H1 (cell line): ENCODE measurements at regions not wholly inside any gene's neighbourhood (a gene's known extent, or its start where the extent isn't known, plus 50 kb on each side); places are given as distances from the start of the nearest gene placed in this dataset.

Source experiments
- CTCF ChIA-PET: fragments of 300-600 bp; sonication (Branson Sonifier 250); formaldehyde crosslinking; loops from one replicate; lab custom pipeline; 2021; ENCODE audit not compliant: partially characterized antibody; lab: Charles Lee
- POLR2A ChIA-PET: fragments of 300-600 bp; sonication (Branson Sonifier 250); formaldehyde crosslinking; loops from one replicate; lab custom pipeline; 2021; ENCODE audit warnings: inconsistent platforms; ENCODE audit not compliant: partially characterized antibody; lab: Charles Lee
- DNase-seq, 2 experiments: peaks; one replicate each; pipeline versions ENCODE4 v3.0.0 to v3.0.0-alpha.2; 2010 to 2022; ENCODE audit warnings: low spot score in 2 of 2, low read depth in 1 of 2, mixed read lengths in 1 of 2
- FAIRE-seq: peaks from 2 replicates; lab custom pipeline; 2011; peaks lifted over from hg19 to GRCh38; lab: Jason Lieb, UNC
- H2AFZ ChIP-seq: 2 replicates; pipeline ENCODE4 v1.8.1; 2012; ENCODE audit warnings: low read length, inconsistent platforms
- H2AK5ac ChIP-seq: 2 replicates; pipeline ENCODE4 v1.6.1; 2013; ENCODE audit warnings: low read depth, low read length
- H2BK120ac ChIP-seq: replicated peaks from 2 replicates; pipeline ENCODE3; 2013; ENCODE audit warnings: low read depth, low read length, inconsistent platforms
- H2BK12ac ChIP-seq: 2 replicates; pipeline ENCODE4 v1.6.1; 2013; ENCODE audit warnings: low read depth, low read length
- H2BK15ac ChIP-seq: 2 replicates; pipeline ENCODE4 v1.6.1; 2013; ENCODE audit warnings: low read length
- H2BK20ac ChIP-seq: 2 replicates; pipeline ENCODE4 v1.6.1; 2013; ENCODE audit warnings: low read length
- H2BK5ac ChIP-seq: 2 replicates; pipeline ENCODE4 v1.6.1; 2013; ENCODE audit warnings: low read depth, low read length
- H3K14ac ChIP-seq: 2 replicates; pipeline ENCODE4 v1.6.1; 2013; ENCODE audit warnings: inconsistent platforms; ENCODE audit not compliant: insufficient read length
- H3K18ac ChIP-seq: 2 replicates; pipeline ENCODE4 v1.6.1; 2013; ENCODE audit warnings: low read length; ENCODE audit errors: extremely low read depth
- H3K23ac ChIP-seq: 2 replicates; pipeline ENCODE4 v1.6.1; 2013; ENCODE audit warnings: inconsistent platforms; ENCODE audit not compliant: insufficient read length
- H3K23me2 ChIP-seq: 2 replicates; pipeline ENCODE4 v1.6.1; 2013; ENCODE audit warnings: low read depth, low read length
- H3K27ac ChIP-seq: 2 replicates; pipeline ENCODE4 v1.6.1; 2011; ENCODE audit warnings: low read depth, low read length, inconsistent platforms
- H3K27me3 ChIP-seq, 4 experiments: replicated peaks in 1 of 4; 1 replicate in 1 of 4; 2 replicates in 3 of 4; pipeline versions ENCODE4 v1.6.1 to v1.8.1; 2011 to 2013; ENCODE audit warnings: low read length in 3 of 4, mild to moderate bottlenecking in 3 of 4, inconsistent platforms in 2 of 4, mixed read lengths in 2 of 4, moderate library complexity in 1 of 4; ENCODE audit not compliant: control insufficient read depth in 3 of 4, insufficient read depth in 3 of 4; ENCODE audit errors: extremely low read depth in 1 of 4
- H3K36me3 ChIP-seq, 4 experiments: 2 replicates each; pipeline versions ENCODE4 v1.6.1 to v1.8.1; 2011 to 2013; ENCODE audit warnings: mild to moderate bottlenecking in 4 of 4, low read length in 3 of 4, moderate library complexity in 2 of 4, control low read depth in 1 of 4, inconsistent platforms in 1 of 4; ENCODE audit not compliant: insufficient read depth in 4 of 4, control insufficient read depth in 2 of 4
- H3K4ac ChIP-seq: replicated peaks from 2 replicates; pipeline ENCODE3; 2013; ENCODE audit warnings: low read length, low read depth, mixed read lengths, inconsistent platforms; ENCODE audit not compliant: insufficient read length
- H3K4me1 ChIP-seq, 4 experiments: replicated peaks in 1 of 4; 1 replicate in 1 of 4; 2 replicates in 3 of 4; pipeline versions ENCODE4 v1.6.1 to v1.8.1; 2011 to 2013; ENCODE audit warnings: low read length in 3 of 4, inconsistent platforms in 2 of 4, mixed read lengths in 1 of 4; ENCODE audit not compliant: insufficient read depth in 4 of 4, control insufficient read depth in 3 of 4
- H3K4me2 ChIP-seq, 2 experiments: 2 replicates each; pipeline versions ENCODE4 v1.6.1 to v1.8.1; 2011 to 2013; ENCODE audit warnings: low read depth in 2 of 2, low read length in 2 of 2, control low read depth in 1 of 2, inconsistent platforms in 1 of 2, mild to moderate bottlenecking in 1 of 2; ENCODE audit not compliant: insufficient read depth in 1 of 2
- H3K4me3 ChIP-seq, 4 experiments: fragments of 200-600, 300-600 bp in 1 of 4; sonication (generic), shearing (Covaris generic), sonication (Bioruptor Twin) in 1 of 4; 2 replicates each; pipeline versions ENCODE4 v1.5.1 to v1.8.1; 2011 to 2016; ENCODE audit warnings: low read length in 4 of 4, low read depth in 3 of 4, control low read depth in 2 of 4, inconsistent platforms in 2 of 4, mild to moderate bottlenecking in 2 of 4, mixed read lengths in 1 of 4, moderate library complexity in 1 of 4; ENCODE audit not compliant: insufficient read depth in 2 of 4; ENCODE audit errors: extremely low read depth in 1 of 4
- H3K56ac ChIP-seq: replicated peaks from 2 replicates; pipeline ENCODE3; 2013; ENCODE audit warnings: low read depth, mild to moderate bottlenecking, mixed read lengths, low read length, inconsistent platforms; ENCODE audit not compliant: insufficient read length
- H3K79me1 ChIP-seq: 2 replicates; pipeline ENCODE4 v1.6.1; 2013; ENCODE audit warnings: low read depth, low read length, control low read depth
- H3K79me2 ChIP-seq, 2 experiments: 2 replicates each; pipeline versions ENCODE4 v1.6.1 to v1.8.1; 2012 to 2013; ENCODE audit warnings: low read length in 2 of 2, mild to moderate bottlenecking in 2 of 2, inconsistent platforms in 1 of 2; ENCODE audit not compliant: insufficient read depth in 2 of 2, control insufficient read depth in 1 of 2
- H3K9ac ChIP-seq, 4 experiments: replicated peaks in 1 of 4; 1 replicate in 1 of 4; 2 replicates in 3 of 4; pipeline versions ENCODE4 v1.6.1 to v1.8.1; 2011 to 2013; ENCODE audit warnings: low read depth in 3 of 4, low read length in 3 of 4, control low read depth in 2 of 4, mild to moderate bottlenecking in 2 of 4, moderate library complexity in 2 of 4, inconsistent platforms in 1 of 4; ENCODE audit errors: extremely low read depth in 1 of 4
- H3K9me3 ChIP-seq, 2 experiments: 2 replicates each; pipeline versions ENCODE4 v1.6.1 to v1.8.1; 2012 to 2013; ENCODE audit warnings: mild to moderate bottlenecking in 2 of 2, moderate library complexity in 2 of 2, control low read depth in 1 of 2, inconsistent platforms in 1 of 2, low read depth in 1 of 2, low read length in 1 of 2, mixed read lengths in 1 of 2; ENCODE audit not compliant: insufficient read depth in 2 of 2
- H4K20me1 ChIP-seq, 2 experiments: replicated peaks in 1 of 2; 2 replicates each; pipeline versions ENCODE3 to v1.8.1; 2011 to 2013; ENCODE audit warnings: inconsistent platforms in 2 of 2, low read length in 2 of 2, mild to moderate bottlenecking in 1 of 2; ENCODE audit not compliant: insufficient read depth in 2 of 2, control insufficient read depth in 1 of 2
- H4K5ac ChIP-seq: 2 replicates; pipeline ENCODE4 v1.6.1; 2013; ENCODE audit warnings: low read length, low read depth, mixed read lengths, inconsistent platforms; ENCODE audit not compliant: insufficient read length
- H4K8ac ChIP-seq: 2 replicates; pipeline ENCODE4 v1.8.0; 2013; ENCODE audit warnings: mild to moderate bottlenecking, moderate library complexity, low read length, inconsistent platforms; ENCODE audit not compliant: insufficient read depth; ENCODE audit errors: extremely low read depth
- H4K91ac ChIP-seq: replicated peaks from 2 replicates; pipeline ENCODE3; 2013; ENCODE audit warnings: low read length, mixed read lengths, inconsistent platforms; ENCODE audit not compliant: insufficient read length
- ATF3 ChIP-seq: IDR thresholded peaks from 2 replicates; pipeline ENCODE4 v1.6.1; 2011; ENCODE audit warnings: low read depth, mild to moderate bottlenecking, low read length; ENCODE audit not compliant: insufficient read depth
- CBX5 ChIP-seq: fragments of 300-800, 300-1000 bp; sonication (generic); IDR thresholded peaks from 2 replicates; pipeline ENCODE4 v1.7.1; 2016; ENCODE audit warnings: antibody characterized with exemption, low read length, low read depth
- CTCF ChIP-seq, 3 experiments: IDR thresholded peaks; 1 replicate in 2 of 3; 2 replicates in 1 of 3; pipeline versions ENCODE4 v1.5.1 to v1.6.1; 2011; ENCODE audit warnings: low read length in 3 of 3, mild to moderate bottlenecking in 3 of 3, inconsistent platforms in 2 of 3, low read depth in 1 of 3, moderate library complexity in 1 of 3; ENCODE audit not compliant: insufficient read depth in 1 of 3; ENCODE audit errors: control extremely low read depth in 1 of 3
- EZH2 ChIP-seq: fragments of 200-600 bp; sonication (generic); IDR thresholded peaks from 2 replicates; pipeline ENCODE4 v1.7.1; 2012; ENCODE audit warnings: low read depth, mild to moderate bottlenecking, moderate library complexity, low read length, inconsistent platforms; ENCODE audit not compliant: severe bottlenecking
- GABPA ChIP-seq: IDR thresholded peaks from 2 replicates; pipeline ENCODE4 v1.6.1; 2011; ENCODE audit warnings: mild to moderate bottlenecking, low read length, moderate library complexity, borderline replicate concordance; ENCODE audit not compliant: insufficient read depth
- GTF2F1 ChIP-seq: IDR thresholded peaks from 2 replicates; pipeline ENCODE4 v1.6.1; 2012; ENCODE audit warnings: low read depth, low read length, improper control_type of control experiment, borderline replicate concordance
- JUN ChIP-seq: IDR thresholded peaks from 2 replicates; pipeline ENCODE4 v1.6.1; 2011; ENCODE audit warnings: low read depth, mild to moderate bottlenecking, improper control_type of control experiment, low read length
- NRF1 ChIP-seq: IDR thresholded peaks from 2 replicates; pipeline ENCODE4 v1.6.1; 2011; ENCODE audit warnings: mild to moderate bottlenecking, low read depth, low read length, improper control_type of control experiment
- POU5F1 ChIP-seq: IDR thresholded peaks from 2 replicates; pipeline ENCODE4 v1.6.1; 2011; ENCODE audit warnings: low read depth, mild to moderate bottlenecking, low read length, moderate library complexity
- RFX5 ChIP-seq: IDR thresholded peaks from 2 replicates; pipeline ENCODE4 v1.6.1; 2011; ENCODE audit warnings: low read depth, low read length, improper control_type of control experiment, borderline replicate concordance
- RXRA ChIP-seq: IDR thresholded peaks from 2 replicates; pipeline ENCODE4 v1.6.1; 2011; ENCODE audit warnings: low read depth, mild to moderate bottlenecking, low read length, moderate library complexity; ENCODE audit not compliant: insufficient read depth
- WGBS, 2 experiments: shearing (Covaris generic) in 1 of 2; methylation state at CpG; one replicate each; pipeline versions ENCODE4 v1.1.6 to v1.1.7; 2013 to 2015; ENCODE audit warnings: low lambda C conversion rate in 2 of 2, mixed read lengths in 2 of 2, inconsistent platforms in 1 of 2, low coverage in 1 of 2, missing lambda C conversion rate in 1 of 2; ENCODE audit not compliant: insufficient replicate concordance in 2 of 2, insufficient coverage in 1 of 2, insufficient read length in 1 of 2; ENCODE audit errors: extremely low coverage in 1 of 2, missing lambda C conversion rate in 1 of 2; 5-methylcytosine and 5-hydroxymethylcytosine counted together

- Histone ChIP-seq H3K79me2 (no peaks in the 10 kb centered on the region), H2AFZ (no peak overlapping the region), H3K56ac (no peak overlapping the region), H3K36me3 (no peaks in the 10 kb centered on the region), H2BK15ac (no peak overlapping the region), H2BK5ac (no peak overlapping the region), H2BK20ac (no peak overlapping the region), H3K23ac (no peak overlapping the region), H2BK120ac (no peak overlapping the region), H3K27ac (no peak overlapping the region), H3K9me3 (0 out of 4 replicates have a peak, but pooled peaks cover 0 to 2% of the 10 kb centered on the region in 2 experiments), H3K9ac (no peak overlapping the region), H3K4me2 (peak overlapping the region; percentile 53 to 70), H3K23me2 (no peaks in the 10 kb centered on the region), H3K4me3 (peak overlapping the region in 1 of 4 experiments; percentile 24; a peak in 1 of 8 replicates), H4K20me1 (no peaks in the 10 kb centered on the region), H3K14ac (no peak overlapping the region), H2BK12ac (peak overlapping the region; percentile 68; the same call in 1 of the 2 replicates), H2AK5ac (no peak overlapping the region; the same call in 1 of the 2 replicates), H3K4ac (no peak overlapping the region), H3K4me1 (no peaks in the 10 kb centered on the region; a peak in 1 of 7 replicates), H3K18ac (no peak overlapping the region), H4K5ac (no peak overlapping the region), H4K91ac (no peak overlapping the region), H3K79me1 (no peaks in the 10 kb centered on the region), H4K8ac (no peak overlapping the region), H3K27me3 (no peaks in the 10 kb centered on the region; a peak in 1 of 7 replicates)
- CTCF ChIA-PET, result interaction anchor here (0.6 kb wide), 1 partner anchor 65 kb away, joined by 3 read pairs; no protein-coding TSS in a partner anchor
- POLR2A ChIA-PET, result no interaction called here
- DNase-seq, result no peak
- 0% methylated on average over 2 of the region's 2 CpGs; no CpG with 5 or more reads in 1 of the 2 experiments for WGBS, 2 experiments
- peak; percentile 32 for FAIRE-seq
- TF ChIP-seq JUN (no peak), POU5F1 (no peak), RFX5 (no peak), GABPA (no peak), ATF3 (no peak), CTCF (IDR thresholded peaks at IDR 0.05; ENCODE audit: control extremely low read depth in 1 of 3, insufficient read depth in 1 of 3, low read depth in 1 of 3, low read length in 3 of 3) (no peak), EZH2 (no peak), NRF1 (no peak), RXRA (no peak), GTF2F1 (no peak), CBX5 (no peak)
Measured at GRCh38 chrX:34868633-34869032, 74.0 kb upstream of the FAM47B start.
